ENCODE measurements at regions not wholly inside any gene's neighbourhood (a gene's known extent, or its start where the extent isn't known, plus 50 kb on each side); places are given as distances from the start of the nearest gene placed in this dataset.

GRCh38 chr12:92370828-92371227 is 225.2 kb upstream of the BTG1 start:
- no peak for DNase-seq (ENCODE audit: insufficient read length, low spot score, missing footprints)
- H3K4me2 ChIP-seq (ENCODE audit: insufficient read depth, low read length), result no peak overlapping the region
- no peaks in the 10 kb centered on the region for H3K9me3 ChIP-seq (ENCODE audit: low read depth, low read length)
- no peak for TF ChIP-seq CTCF (IDR thresholded peaks at IDR 0.05; ENCODE audit: extremely low read depth, low read depth, low read length)
- H3K4me1 ChIP-seq (ENCODE audit: insufficient read depth, low read length), result peaks cover 13% of the 10 kb centered on the region
- no peak overlapping the region for H2AFZ ChIP-seq (ENCODE audit: low read length)
- no peaks in the 10 kb centered on the region for H3K36me3 ChIP-seq (ENCODE audit: insufficient read depth, low read length)
- no peaks in the 10 kb centered on the region for H3K79me2 ChIP-seq (ENCODE audit: insufficient read depth, low read length)
- no peak overlapping the region for H3K27ac ChIP-seq (ENCODE audit: low read depth, low read length)
- no peaks in the 10 kb centered on the region for H3K27me3 ChIP-seq (ENCODE audit: insufficient read depth, low read length)
- H4K20me1 ChIP-seq (ENCODE audit: insufficient read depth, low read length), result no peaks in the 10 kb centered on the region
- H3K4me3 ChIP-seq (ENCODE audit: insufficient read depth, low read length), result no peak overlapping the region

GRCh38 chr12:92369636-92370035 is 224.0 kb upstream of the BTG1 start:
- Histone ChIP-seq H3K9me3 (ENCODE audit: low read depth, low read length) (no peaks in the 10 kb centered on the region), H3K79me2 (ENCODE audit: insufficient read depth, low read length) (no peaks in the 10 kb centered on the region), H2AFZ (ENCODE audit: low read length) (no peak overlapping the region), H3K4me3 (ENCODE audit: insufficient read depth, low read length) (no peak overlapping the region), H3K27ac (ENCODE audit: low read depth, low read length) (no peak overlapping the region), H4K20me1 (ENCODE audit: insufficient read depth, low read length) (no peaks in the 10 kb centered on the region), H3K4me2 (ENCODE audit: insufficient read depth, low read length) (peak overlapping the region; percentile 17), H3K36me3 (ENCODE audit: insufficient read depth, low read length) (no peaks in the 10 kb centered on the region), H3K27me3 (ENCODE audit: insufficient read depth, low read length) (no peaks in the 10 kb centered on the region), H3K4me1 (ENCODE audit: insufficient read depth, low read length) (peaks cover 13% of the 10 kb centered on the region)
- no peak for TF ChIP-seq CTCF (IDR thresholded peaks at IDR 0.05; ENCODE audit: extremely low read depth, low read depth, low read length)
- DNase-seq (ENCODE audit: insufficient read length, low spot score, missing footprints), result peak; percentile 69

- no peak overlapping the region for H3K4me2 ChIP-seq (ENCODE audit: insufficient read depth, low read length)
- H3K4me1 ChIP-seq (ENCODE audit: insufficient read depth, low read length), result peaks cover 13% of the 10 kb centered on the region
- no peak for TF ChIP-seq CTCF (IDR thresholded peaks at IDR 0.05; ENCODE audit: extremely low read depth, low read depth, low read length)
- no peak overlapping the region for H2AFZ ChIP-seq (ENCODE audit: low read length)
- no peak overlapping the region for H3K4me3 ChIP-seq (ENCODE audit: insufficient read depth, low read length)
- H3K27ac ChIP-seq (ENCODE audit: low read depth, low read length), result no peak overlapping the region
- H4K20me1 ChIP-seq (ENCODE audit: insufficient read depth, low read length), result no peaks in the 10 kb centered on the region
- DNase-seq (ENCODE audit: insufficient read length, low spot score, missing footprints), result no peak
- no peaks in the 10 kb centered on the region for H3K36me3 ChIP-seq (ENCODE audit: insufficient read depth, low read length)
- H3K79me2 ChIP-seq (ENCODE audit: insufficient read depth, low read length), result no peaks in the 10 kb centered on the region
- no peaks in the 10 kb centered on the region for H3K9me3 ChIP-seq (ENCODE audit: low read depth, low read length)
- no peaks in the 10 kb centered on the region for H3K27me3 ChIP-seq (ENCODE audit: insufficient read depth, low read length)
Observed at GRCh38 chr12:92369056-92369455, 223.4 kb upstream of the BTG1 start.

- Histone ChIP-seq H4K20me1 (ENCODE audit: insufficient read depth, low read length) (no peaks in the 10 kb centered on the region), H2AFZ (ENCODE audit: low read length) (no peak overlapping the region), H3K9me3 (ENCODE audit: low read depth, low read length) (no peaks in the 10 kb centered on the region), H3K36me3 (ENCODE audit: insufficient read depth, low read length) (no peaks in the 10 kb centered on the region), H3K4me2 (ENCODE audit: insufficient read depth, low read length) (no peak overlapping the region), H3K27ac (ENCODE audit: low read depth, low read length) (no peak overlapping the region), H3K79me2 (ENCODE audit: insufficient read depth, low read length) (no peaks in the 10 kb centered on the region), H3K27me3 (ENCODE audit: insufficient read depth, low read length) (no peaks in the 10 kb centered on the region), H3K4me3 (ENCODE audit: insufficient read depth, low read length) (no peak overlapping the region), H3K4me1 (ENCODE audit: insufficient read depth, low read length) (peaks cover 21% of the 10 kb centered on the region)
- no peak for DNase-seq (ENCODE audit: insufficient read length, low spot score, missing footprints)
- no peak for TF ChIP-seq CTCF (IDR thresholded peaks at IDR 0.05; ENCODE audit: extremely low read depth, low read depth, low read length)
Observed at GRCh38 chr12:92365836-92366235, 220.2 kb upstream of the BTG1 start.

All from osteoblast (primary cell).